GM23338 (cell line): ENCODE measurements at regions not wholly inside any gene's neighbourhood (a gene's known extent, or its start where the extent isn't known, plus 50 kb on each side); places are given as distances from the start of the nearest gene placed in this dataset.

Source experiments
- ATAC-seq: fragments of 200-7000 bp; cut with Tn5 transposase; 3 replicates; pipeline ENCODE4 v1.9.1; 2020
- DNase-seq: peaks from one replicate; pipeline ENCODE4 v3.0.0-alpha.2; 2015; ENCODE audit warnings: low spot score
- H2AFZ ChIP-seq: fragments of 200-600 bp; sonication (generic); 2 replicates; pipeline ENCODE4 v1.8.0; 2016; ENCODE audit warnings: antibody characterized with exemption, mild to moderate bottlenecking, moderate library complexity
- H3F3A ChIP-seq: fragments of 200-600 bp; sonication (generic); replicated peaks from 2 replicates; pipeline ENCODE4 v1.8.0; 2017; ENCODE audit warnings: antibody characterized with exemption, mixed run types, low read depth
- H3K27ac ChIP-seq: fragments of 200-600 bp; sonication (generic); 2 replicates; pipeline ENCODE4 v1.6.1; 2016; ENCODE audit warnings: low read depth
- H3K27me3 ChIP-seq: fragments of 200-600 bp; sonication (generic); 2 replicates; pipeline ENCODE4 v1.8.0; 2016; ENCODE audit warnings: mild to moderate bottlenecking, mixed run types, moderate library complexity; ENCODE audit not compliant: insufficient read depth
- H3K36me3 ChIP-seq: fragments of 200-600 bp; sonication (generic); 2 replicates; pipeline ENCODE4 v1.8.0; 2016; ENCODE audit warnings: mild to moderate bottlenecking; ENCODE audit not compliant: insufficient read depth
- H3K4me1 ChIP-seq: fragments of 200-600 bp; sonication (generic); 2 replicates; pipeline ENCODE4 v1.8.0; 2016; ENCODE audit warnings: mild to moderate bottlenecking, moderate library complexity; ENCODE audit not compliant: insufficient read depth
- H3K4me2 ChIP-seq: fragments of 200-600 bp; sonication (generic); 2 replicates; pipeline ENCODE4 v1.7.1; 2017; ENCODE audit warnings: mixed run types
- H3K4me3 ChIP-seq: fragments of 200-600 bp; sonication (generic); 2 replicates; pipeline ENCODE4 v1.6.1; 2016; ENCODE audit warnings: mixed run types
- H3K79me2 ChIP-seq: fragments of 200-600 bp; sonication (generic); replicated peaks from 2 replicates; pipeline ENCODE4 v1.8.0; 2017; ENCODE audit warnings: mild to moderate bottlenecking; ENCODE audit not compliant: insufficient read depth
- H3K9me2 ChIP-seq: fragments of 200-600 bp; sonication (generic); 2 replicates; pipeline ENCODE4 v1.8.0; 2017; ENCODE audit not compliant: insufficient read depth
- H4K20me1 ChIP-seq: fragments of 200-600 bp; sonication (generic); replicated peaks from 2 replicates; pipeline ENCODE4 v1.8.0; 2017; ENCODE audit warnings: mild to moderate bottlenecking; ENCODE audit not compliant: insufficient read depth
- H3K27ac Mint-ChIP-seq: 2 replicates; pipeline ENCODE4 v1.8.0; 2020; ENCODE audit warnings: inconsistent platforms, mild to moderate bottlenecking, moderate library complexity, mixed read lengths
- H3K27me3 Mint-ChIP-seq: 3 replicates; pipeline ENCODE4 v1.8.0; 2022; ENCODE audit warnings: low read depth, mild to moderate bottlenecking, moderate library complexity, mixed read lengths, inconsistent platforms; ENCODE audit not compliant: insufficient read depth, poor library complexity
- H3K36me3 Mint-ChIP-seq: 3 replicates; pipeline ENCODE4 v1.8.0; 2021; ENCODE audit warnings: low read depth, mild to moderate bottlenecking, inconsistent platforms, moderate library complexity, mixed read lengths
- H3K4me1 Mint-ChIP-seq: 3 replicates; pipeline ENCODE4 v1.8.0; 2020; ENCODE audit warnings: mild to moderate bottlenecking, inconsistent platforms, mixed read lengths
- H3K4me3 Mint-ChIP-seq: 3 replicates; pipeline ENCODE4 v1.8.0; 2021; ENCODE audit warnings: moderate library complexity, mild to moderate bottlenecking, inconsistent platforms, mixed read lengths
- H3K9me3 Mint-ChIP-seq: 3 replicates; pipeline ENCODE4 v1.8.0; 2020; ENCODE audit warnings: moderate library complexity, mild to moderate bottlenecking, inconsistent platforms, mixed read lengths
- CREB1 ChIP-seq: fragments of 250-450 bp; sonication (Bioruptor Pico); IDR thresholded peaks from 2 replicates; pipeline ENCODE4 v1.5.0; 2020; ENCODE audit warnings: low read depth, mild to moderate bottlenecking, moderate library complexity
- CTCF ChIP-seq, 2 experiments: fragments of 200-600 bp in 1 of 2; sonication (generic) in 1 of 2; conservative IDR thresholded peaks; 2 replicates each; pipeline versions ENCODE4 v1.5.1 to v1.6.1; 2016 to 2017; ENCODE audit warnings: antibody characterized with exemption in 2 of 2, low read depth in 2 of 2, mild to moderate bottlenecking in 2 of 2, moderate library complexity in 1 of 2
- ETS1 ChIP-seq: IDR thresholded peaks from 2 replicates; pipeline ENCODE4 v1.6.1; 2016; ENCODE audit warnings: antibody characterized with exemption
- EZH2 ChIP-seq: fragments of 200-600 bp; sonication (generic); IDR thresholded peaks from one replicate; pipeline ENCODE4 v1.8.0; 2017; ENCODE audit warnings: antibody characterized with exemption, mild to moderate bottlenecking, low read depth; ENCODE audit not compliant: unreplicated experiment
- EZH2phosphoT487 ChIP-seq: fragments of 200-600 bp; sonication (generic); IDR thresholded peaks from one replicate; pipeline ENCODE4 v1.8.1; 2018; ENCODE audit warnings: antibody characterized with exemption; ENCODE audit not compliant: unreplicated experiment
- JUNB ChIP-seq: IDR thresholded peaks from one replicate; pipeline ENCODE4 v1.6.1; 2016; ENCODE audit warnings: antibody characterized with exemption; ENCODE audit not compliant: unreplicated experiment
- NANOG ChIP-seq: IDR thresholded peaks from 2 replicates; pipeline ENCODE4 v1.6.1; 2016; ENCODE audit warnings: antibody characterized with exemption, borderline replicate concordance
- POLR2AphosphoS5 ChIP-seq: IDR thresholded peaks from 2 replicates; pipeline ENCODE4 v1.6.1; 2016; ENCODE audit warnings: antibody characterized with exemption, low read depth
- REST ChIP-seq: IDR thresholded peaks from one replicate; pipeline ENCODE4 v1.6.1; 2018; ENCODE audit warnings: antibody characterized with exemption; ENCODE audit not compliant: unreplicated experiment
- STAT1 ChIP-seq: IDR thresholded peaks from one replicate; pipeline ENCODE4 v1.6.1; 2016; ENCODE audit warnings: antibody characterized with exemption; ENCODE audit not compliant: unreplicated experiment
- ZNF114 ChIP-seq: fragments of 250-450 bp; sonication (Bioruptor Pico); IDR thresholded peaks from 2 replicates; pipeline ENCODE4 v1.5.0; 2020; ENCODE audit warnings: mild to moderate bottlenecking, moderate library complexity
- ZNF331 ChIP-seq: fragments of 250-450 bp; sonication (Bioruptor Pico); IDR thresholded peaks from 2 replicates; pipeline ENCODE4 v1.5.0; 2020; ENCODE audit warnings: low read depth, mild to moderate bottlenecking, moderate library complexity
- ZNF462 ChIP-seq: fragments of 250-450 bp; sonication (Bioruptor Pico); IDR thresholded peaks from 2 replicates; pipeline ENCODE4 v1.5.0; 2020; ENCODE audit warnings: mild to moderate bottlenecking, moderate library complexity

GRCh38 chr1:30525631-30525970 is 197.8 kb downstream of the MATN1 start:
- Mint-ChIP-seq H3K36me3 (no peaks in the 10 kb centered on the region), H3K9me3 (no peaks in the 10 kb centered on the region; the same call in 1 of the 3 replicates), H3K27ac (no peak overlapping the region), H3K27me3 (peaks cover 2% of the 10 kb centered on the region), H3K4me1 (peaks cover 6% of the 10 kb centered on the region), H3K4me3 (no peak overlapping the region)
- Histone ChIP-seq H3K79me2 (no peaks in the 10 kb centered on the region), H3K4me2 (no peak overlapping the region), H2AFZ (no peak overlapping the region), H3K27me3 (no peaks in the 10 kb centered on the region), H3F3A (no peaks in the 10 kb centered on the region), H4K20me1 (no peaks in the 10 kb centered on the region), H3K36me3 (no peaks in the 10 kb centered on the region), H3K9me2 (no peaks in the 10 kb centered on the region), H3K4me1 (no peaks in the 10 kb centered on the region), H3K27ac (no peak overlapping the region), H3K4me3 (no peak overlapping the region)
- DNase-seq: no peak
- TF ChIP-seq CREB1 (no peak), ZNF331 (no peak), POLR2AphosphoS5 (no peak), STAT1 (no peak), EZH2phosphoT487 (no peak), ETS1 (no peak), ZNF462 (no peak), JUNB (no peak), NANOG (no peak), CTCF (conservative IDR thresholded peaks at IDR 0.05; ENCODE audit: low read depth in 2 of 2) (no peak), EZH2 (no peak), REST (no peak), ZNF114 (CRISPR knock-in tag) (no peak)
- ATAC-seq: no peak
